Heart left ventricle (tissue), 16 donors: ENCODE measurements at regions not wholly inside any gene's neighbourhood (a gene's known extent, or its start where the extent isn't known, plus 50 kb on each side); places are given as distances from the start of the nearest gene placed in this dataset.

Source experiments
- ATAC-seq, 4 donors: fragments of 200-7000 bp; cut with Tn5 transposase; one replicate each; pipeline ENCODE4 v1.9.1; 2020 to 2022; ENCODE audit warnings: moderate library complexity in 4 of 4, mild to moderate bottlenecking in 3 of 4, moderate number of reproducible peaks in 1 of 4
- DNase-seq, 5 donors: peaks; one replicate each; pipeline ENCODE4 v3.0.0-alpha.2; 2020
- H3K27ac ChIP-seq, 12 donors: fragments of 200-600 bp; sonication (generic) in 4 of 12; one replicate each; pipeline versions ENCODE4 v1.5.0 to v1.8.0; 2016 to 2022; ENCODE audit warnings: mild to moderate bottlenecking in 2 of 12
- H3K27me3 ChIP-seq, 9 donors: fragments of 200-600 bp; sonication (generic) in 2 of 9; one replicate each; pipeline versions ENCODE4 v1.5.1 to v1.8.0; 2016 to 2022; ENCODE audit warnings: mild to moderate bottlenecking in 3 of 9
- H3K36me3 ChIP-seq, 9 donors: fragments of 200-600 bp; sonication (generic) in 2 of 9; one replicate each; pipeline versions ENCODE4 v1.5.0 to v1.8.0; 2018 to 2022; ENCODE audit warnings: mild to moderate bottlenecking in 2 of 9
- H3K4me1 ChIP-seq, 12 donors: fragments of 200-600 bp; sonication (generic) in 4 of 12; one replicate each; pipeline versions ENCODE4 v1.5.0 to v1.8.0; 2016 to 2022; ENCODE audit warnings: mild to moderate bottlenecking in 3 of 12
- H3K4me3 ChIP-seq, 12 donors: fragments of 200-600 bp; sonication (generic) in 4 of 12; one replicate each; pipeline versions ENCODE4 v1.5.0 to v1.8.0; 2017 to 2022; ENCODE audit warnings: mild to moderate bottlenecking in 9 of 12, moderate library complexity in 4 of 12
- H3K9me3 ChIP-seq, 12 donors: fragments of 200-600 bp; sonication (generic) in 4 of 12; one replicate each; pipeline versions ENCODE4 v1.5.0 to v1.8.0; 2016 to 2022; ENCODE audit warnings: mild to moderate bottlenecking in 1 of 12
- CTCF ChIP-seq, 12 donors: fragments of 200-600 bp; sonication (generic) in 4 of 12; IDR thresholded peaks; one replicate each; pipeline versions ENCODE4 v1.5.0 to v1.8.0; 2018 to 2022; ENCODE audit warnings: antibody characterized with exemption in 12 of 12, mild to moderate bottlenecking in 5 of 12
- POLR2A ChIP-seq, 2 donors: fragments of 450-650 bp; IDR thresholded peaks; one replicate each; pipeline ENCODE4 v1.6.1; 2017; ENCODE audit warnings: antibody characterized with exemption in 2 of 2, mild to moderate bottlenecking in 2 of 2, moderate library complexity in 2 of 2
- WGBS, 4 donors: extraction: QIAGEN DNeasy Blood & Tissue Kit in 2 of 4; methylation state at CpG; one replicate each; pipeline versions ENCODE4 v1.1.5 to v1.1.7; 2013 to 2018; 5-methylcytosine and 5-hydroxymethylcytosine counted together
- intact Hi-C, 10 donors: fragments of 100-400 bp; cut with DNase I; formaldehyde crosslinking; loops; one replicate each; pipeline versions ENCODE4 v1.11.1 to v1.14.2; 2022
- donor health status: ischemic (EF 13 %, LVEDD 7.1; RV severe dilation, severe dysfunction).
- donor health status: healthy with polysubstance abuse.
- donor health status: DM: no; HTN: yes; CAD: no.
- donor health status: DM: no; HTN: no; CAD: no.
- donor health status: ischemic (EF 25% LVEDD 6.9; RV normal size, moderate dysfunction).
- donor health status: ischemic (EF 25% LVEDD 5.7; RV mildly dilated, moderate dysfunction).
- donor health status: healthy.
- donor health status: DM: yes; HTN: yes; CAD: no.
- donor health status: ischemic (EF 35%, LVEDD 5.7; RV mildly dilated, moderate dysfunction).
- donor health status: nonischemic (EF 11% LVEDD 7.7; RV severe dilation, severe dysfunction).
- donor health status: DM: yes; HTN: yes; CAD: no.
- donor health status: PGD.
- donor health status: ischemic (EF 29% LVEDD 5.4; RV normal size, mild dysfunction).
- donor health status: nonischemic (EF 23%, LVEDD 6.1; RV moderate dilation, normal function).

- 72 to 80% (median 76%) methylated on average over 4 of the region's 4 CpGs for WGBS, 4 donors
- H3K27ac ChIP-seq, result no peak overlapping the region
- intact Hi-C loops, result loop anchor here in 1 of 10 donors (10.0 kb wide), 1 partner anchor 64 kb away; no protein-coding TSS in a partner anchor
Observed at GRCh38 chr10:106498675-106499074, 665.8 kb downstream of the SORCS1 start.

GRCh38 chr10:106495931-106496330, 668.6 kb downstream of the SORCS1 start:
- Histone ChIP-seq H3K27me3 (no peaks in the 10 kb centered on the region), H3K9me3 (peaks cover 0 to 7% (median 0%) of the 10 kb centered on the region in 12 donors), H3K4me1 (no peaks in the 10 kb centered on the region), H3K4me3 (no peak overlapping the region), H3K36me3 (no peaks in the 10 kb centered on the region), H3K27ac (no peak overlapping the region)
- no peak for ATAC-seq
- no peak for TF ChIP-seq POLR2A (IDR thresholded peaks at IDR 0.05)
- TF ChIP-seq CTCF (IDR thresholded peaks at IDR 0.05), result no peak
- intact Hi-C loops, result loop anchor here in 1 of 10 donors (10.0 kb wide), 1 partner anchor 61 kb away; no protein-coding TSS in a partner anchor
- no peak for DNase-seq
- 85 to 90% (median 87%) methylated on average over 3 of the region's 3 CpGs for WGBS, 4 donors

More at GRCh38 chr10:106498675-106499074, 665.8 kb downstream of the SORCS1 start:
- no peak for DNase-seq
- Histone ChIP-seq H3K36me3 (no peaks in the 10 kb centered on the region), H3K4me3 (no peak overlapping the region), H3K4me1 (no peaks in the 10 kb centered on the region), H3K27me3 (no peaks in the 10 kb centered on the region), H3K9me3 (no peaks in the 10 kb centered on the region)
- ATAC-seq, result no peak
- TF ChIP-seq CTCF (IDR thresholded peaks at IDR 0.05), result no peak
- no peak for TF ChIP-seq POLR2A (IDR thresholded peaks at IDR 0.05)

GRCh38 chr10:106493751-106494150, 670.8 kb downstream of the SORCS1 start:
- Histone ChIP-seq H3K4me1 (no peaks in the 10 kb centered on the region), H3K27ac (no peak overlapping the region), H3K4me3 (no peak overlapping the region), H3K36me3 (no peaks in the 10 kb centered on the region), H3K9me3 (peaks cover 0 to 13% (median 0%) of the 10 kb centered on the region in 12 donors), H3K27me3 (no peaks in the 10 kb centered on the region)
- intact Hi-C loops, result loop anchor here in 1 of 10 donors (10.0 kb wide), 1 partner anchor 59 kb away; no protein-coding TSS in a partner anchor
- WGBS, 4 donors, result 67 to 87% (median 82%) methylated on average over 1 of the region's 1 CpG
- DNase-seq (no peak), ATAC-seq (no peak)
- TF ChIP-seq CTCF (IDR thresholded peaks at IDR 0.05) (no peak), POLR2A (IDR thresholded peaks at IDR 0.05) (no peak)

GRCh38 chr10:106493226-106493625, 671.3 kb downstream of the SORCS1 start:
- intact Hi-C loops, result loop anchor here in 1 of 10 donors (10.0 kb wide), 1 partner anchor 58 kb away; no protein-coding TSS in a partner anchor
- Histone ChIP-seq H3K9me3 (peaks cover 0 to 13% (median 0%) of the 10 kb centered on the region in 12 donors), H3K36me3 (no peaks in the 10 kb centered on the region), H3K4me3 (no peak overlapping the region), H3K27me3 (no peaks in the 10 kb centered on the region), H3K4me1 (no peaks in the 10 kb centered on the region), H3K27ac (no peak overlapping the region)
- TF ChIP-seq POLR2A (IDR thresholded peaks at IDR 0.05), result no peak
- no peak for TF ChIP-seq CTCF (IDR thresholded peaks at IDR 0.05)
- DNase-seq (no peak), ATAC-seq (no peak)
- 83 to 90% (median 87%) methylated on average over 3 of the region's 3 CpGs for WGBS, 4 donors
